Vagina (tissue), 2 donors: ENCODE measurements at regions not wholly inside any gene's neighbourhood (a gene's known extent, or its start where the extent isn't known, plus 50 kb on each side); places are given as distances from the start of the nearest gene placed in this dataset.

ENCODE experiments used
- CTCF ChIP-seq, 3 experiments: fragments of 450-650 bp in 2 of 3; fragments of 200-600 bp in 1 of 3; sonication (generic) in 1 of 3; IDR thresholded peaks; one replicate each; pipeline ENCODE4 v1.5.1; 2017 to 2019; ENCODE audit warnings: antibody characterized with exemption in 3 of 3, mild to moderate bottlenecking in 2 of 3, moderate library complexity in 2 of 3
- POLR2A ChIP-seq, 2 donors: fragments of 450-650 bp; IDR thresholded peaks; one replicate each; pipeline ENCODE4 v1.6.1; 2017; ENCODE audit warnings: antibody characterized with exemption in 2 of 2, mild to moderate bottlenecking in 2 of 2, moderate library complexity in 2 of 2
- POLR2AphosphoS5 ChIP-seq, 2 donors: sonication (generic); formaldehyde crosslinking; IDR thresholded peaks; one replicate each; pipeline ENCODE4 v1.9.0; 2017; ENCODE audit warnings: antibody characterized with exemption in 2 of 2, mild to moderate bottlenecking in 2 of 2, low read depth in 1 of 2; ENCODE audit not compliant: insufficient read depth in 1 of 2

- TF ChIP-seq CTCF (IDR thresholded peaks at IDR 0.05) (no peak), POLR2AphosphoS5 (IDR thresholded peaks at IDR 0.05; ENCODE audit: insufficient read depth in 1 of 2, low read depth in 1 of 2) (no peak), POLR2A (IDR thresholded peaks at IDR 0.05) (no peak)
These were observed 350.0 kb downstream of the USP25 start for GRCh38 chr21:16079830-16080229.
